PC-9 (cell line): ENCODE measurements at regions not wholly inside any gene's neighbourhood (a gene's known extent, or its start where the extent isn't known, plus 50 kb on each side); places are given as distances from the start of the nearest gene placed in this dataset.
"Not testable (repeated sequence)": the region's sequence is repeated elsewhere in the genome, so short reads cannot be mapped to it uniquely, and the experiment has no call there.

Source experiments
- BruUV-seq: library from RNA; stranded (reverse); fragments of 400-500 nt; replicated peaks from 2 replicates; lab custom pipeline; 2021; lab: Mats Ljungman, UMichigan
- CTCF ChIA-PET: fragments of 300-600 bp; sonication (Branson Sonifier 250); formaldehyde crosslinking; loops from one replicate; lab custom pipeline; 2022; ENCODE audit warnings: antibody characterized with exemption; lab: Charles Lee
- POLR2A ChIA-PET: fragments of 300-600 bp; sonication (Branson Sonifier 250); formaldehyde crosslinking; loops from one replicate; lab custom pipeline; 2022; ENCODE audit warnings: antibody characterized with exemption; ENCODE audit not compliant: unreplicated experiment; lab: Charles Lee
- DNase-seq, 2 experiments: peaks; one replicate each; pipeline versions ENCODE4 v3.0.0 to v3.0.0-alpha.2; 2015 to 2022; ENCODE audit warnings: mixed read lengths in 1 of 2
- H2AFZ ChIP-seq: fragments of 200-600 bp; sonication (generic); 2 replicates; pipeline ENCODE4 v1.8.1; 2017; ENCODE audit warnings: antibody characterized with exemption
- H3F3A ChIP-seq: fragments of 200-600 bp; sonication (generic); 2 replicates; pipeline ENCODE4 v1.8.1; 2017; ENCODE audit warnings: antibody characterized with exemption, mild to moderate bottlenecking, low read depth; ENCODE audit not compliant: insufficient read depth
- H3K27ac ChIP-seq: fragments of 200-600 bp; sonication (generic); 2 replicates; pipeline ENCODE4 v1.6.1; 2016; ENCODE audit warnings: mixed run types
- H3K27me3 ChIP-seq: fragments of 200-600 bp; sonication (generic); 2 replicates; pipeline ENCODE4 v1.6.1; 2016; ENCODE audit warnings: low read depth, mixed run types; ENCODE audit not compliant: insufficient read depth
- H3K36me3 ChIP-seq: fragments of 200-600 bp; sonication (generic); 2 replicates; pipeline ENCODE4 v1.6.1; 2016; ENCODE audit warnings: low read depth, mixed run types
- H3K4me1 ChIP-seq: fragments of 200-600 bp; sonication (generic); replicated peaks from 2 replicates; pipeline ENCODE4 v1.6.1; 2016; ENCODE audit warnings: mixed run types; ENCODE audit not compliant: insufficient read depth
- H3K4me2 ChIP-seq: fragments of 200-600 bp; sonication (generic); 2 replicates; pipeline ENCODE4 v1.6.1; 2017; ENCODE audit warnings: mixed run types
- H3K4me3 ChIP-seq: fragments of 200-600 bp; sonication (generic); 2 replicates; pipeline ENCODE4 v1.6.1; 2016; ENCODE audit warnings: mixed run types
- H3K79me2 ChIP-seq: fragments of 200-600 bp; sonication (generic); 2 replicates; pipeline ENCODE4 v1.6.1; 2017; ENCODE audit warnings: low read depth, mixed run types
- H3K9me2 ChIP-seq: fragments of 200-600 bp; sonication (generic); 2 replicates; pipeline ENCODE4 v1.8.1; 2017; ENCODE audit warnings: mild to moderate bottlenecking; ENCODE audit not compliant: insufficient read depth
- H3K9me3 ChIP-seq: fragments of 200-600 bp; sonication (generic); 2 replicates; pipeline ENCODE4 v1.8.1; 2016; ENCODE audit warnings: low read depth; ENCODE audit not compliant: insufficient read depth
- H4K20me1 ChIP-seq: fragments of 200-600 bp; sonication (generic); 2 replicates; pipeline ENCODE4 v1.8.1; 2017; ENCODE audit not compliant: insufficient read depth
- EZH2 ChIP-seq: fragments of 200-600 bp; sonication (generic); IDR thresholded peaks from 2 replicates; pipeline ENCODE4 v1.8.0; 2017; ENCODE audit warnings: antibody characterized with exemption, low read depth
- intact Hi-C: fragments of 100-400 bp; cut with micrococcal nuclease; formaldehyde crosslinking; loops from one replicate; pipeline ENCODE4 v1.10.0; 2022; ENCODE audit not compliant: unreplicated experiment
- TF ChIP-seq, protein P1 (sequence below): fragments of 200-600 bp; sonication (generic); conservative IDR thresholded peaks from 2 replicates; pipeline ENCODE4 v1.6.1; 2017; ENCODE audit warnings: mixed run types, antibody characterized with exemption, mild to moderate bottlenecking, moderate library complexity

GRCh38 chr5:108461628-108462367 lies 79.9 kb upstream of the FBXL17 start:
- Histone ChIP-seq H3K36me3 (no peaks in the 10 kb centered on the region), H2AFZ (no peak overlapping the region), H3K79me2 (no peaks in the 10 kb centered on the region), H3K4me1 (no peaks in the 10 kb centered on the region), H3F3A (no peaks in the 10 kb centered on the region), H4K20me1 (no peaks in the 10 kb centered on the region), H3K4me2 (no peak overlapping the region), H3K27me3 (no peaks in the 10 kb centered on the region), H3K9me2 (no peaks in the 10 kb centered on the region), H3K9me3 (no peaks in the 10 kb centered on the region), H3K27ac (no peak overlapping the region), H3K4me3 (no peak overlapping the region)
- no peak for DNase-seq
- intact Hi-C loops: no loop called here
- ChIA-PET POLR2A (no interaction called here), CTCF (no interaction called here)
- no peak for TF ChIP-seq EZH2
- TF ChIP-seq, protein P1, sequence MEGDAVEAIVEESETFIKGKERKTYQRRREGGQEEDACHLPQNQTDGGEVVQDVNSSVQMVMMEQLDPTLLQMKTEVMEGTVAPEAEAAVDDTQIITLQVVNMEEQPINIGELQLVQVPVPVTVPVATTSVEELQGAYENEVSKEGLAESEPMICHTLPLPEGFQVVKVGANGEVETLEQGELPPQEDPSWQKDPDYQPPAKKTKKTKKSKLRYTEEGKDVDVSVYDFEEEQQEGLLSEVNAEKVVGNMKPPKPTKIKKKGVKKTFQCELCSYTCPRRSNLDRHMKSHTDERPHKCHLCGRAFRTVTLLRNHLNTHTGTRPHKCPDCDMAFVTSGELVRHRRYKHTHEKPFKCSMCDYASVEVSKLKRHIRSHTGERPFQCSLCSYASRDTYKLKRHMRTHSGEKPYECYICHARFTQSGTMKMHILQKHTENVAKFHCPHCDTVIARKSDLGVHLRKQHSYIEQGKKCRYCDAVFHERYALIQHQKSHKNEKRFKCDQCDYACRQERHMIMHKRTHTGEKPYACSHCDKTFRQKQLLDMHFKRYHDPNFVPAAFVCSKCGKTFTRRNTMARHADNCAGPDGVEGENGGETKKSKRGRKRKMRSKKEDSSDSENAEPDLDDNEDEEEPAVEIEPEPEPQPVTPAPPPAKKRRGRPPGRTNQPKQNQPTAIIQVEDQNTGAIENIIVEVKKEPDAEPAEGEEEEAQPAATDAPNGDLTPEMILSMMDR: no peak
- no TSS peak for BruUV-seq

DNA sequence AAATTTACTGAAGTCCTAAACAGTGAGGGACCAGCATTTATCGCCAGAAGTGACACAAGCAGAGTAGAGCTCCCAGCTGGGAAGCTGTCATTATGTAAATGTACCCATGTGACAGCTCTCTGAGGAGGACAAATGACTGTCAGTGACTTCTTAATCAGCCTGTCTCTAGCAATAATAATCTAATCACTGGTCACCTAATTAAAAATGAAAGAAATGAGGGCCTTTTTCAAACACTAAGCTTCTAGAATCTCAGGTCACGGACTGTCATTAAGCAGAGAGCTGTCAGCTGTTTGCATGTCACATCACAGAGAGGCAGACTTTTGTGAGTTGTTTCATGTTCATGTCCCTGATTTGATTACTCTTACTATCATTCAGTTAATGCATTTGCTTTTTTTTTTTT lies 77.9 kb upstream of the FBXL17 start:
- intact Hi-C loops: no loop called here
- ChIA-PET CTCF (no interaction called here), POLR2A (no interaction called here)
- no peaks in the 10 kb centered on the region for H3K27me3 ChIP-seq
- H2AFZ ChIP-seq: no peak overlapping the region
- no peaks in the 10 kb centered on the region for H3K79me2 ChIP-seq
- TF ChIP-seq EZH2: no peak
- TF ChIP-seq, protein P1: no peak
- H3K4me3 ChIP-seq: no peak overlapping the region
- no peaks in the 10 kb centered on the region for H3K9me2 ChIP-seq
- no peaks in the 10 kb centered on the region for H4K20me1 ChIP-seq
- H3K36me3 ChIP-seq: no peaks in the 10 kb centered on the region
- no TSS peak for BruUV-seq
- H3K27ac ChIP-seq: no peak overlapping the region
- no peak for DNase-seq
- no peak overlapping the region for H3K4me2 ChIP-seq
- no peaks in the 10 kb centered on the region for H3K9me3 ChIP-seq
- no peaks in the 10 kb centered on the region for H3F3A ChIP-seq
- no peaks in the 10 kb centered on the region for H3K4me1 ChIP-seq

GRCh38 chr5:108451269-108451668 lies 69.4 kb upstream of the FBXL17 start:
- no peak overlapping the region for H3K4me2 ChIP-seq
- H2AFZ ChIP-seq: 0 out of 2 replicates have a peak overlapping the region, but pooled peaks have one; percentile 4
- H3K79me2 ChIP-seq: no peaks in the 10 kb centered on the region
- no peaks in the 10 kb centered on the region for H3K9me2 ChIP-seq
- no peaks in the 10 kb centered on the region for H3K27me3 ChIP-seq
- H3K27ac ChIP-seq: no peak overlapping the region
- DNase-seq: no peak
- POLR2A ChIA-PET: interaction anchor here (0.6 kb wide), 1 partner anchor 216 kb away, joined by 3 read pairs; no protein-coding TSS in a partner anchor
- H4K20me1 ChIP-seq: no peaks in the 10 kb centered on the region
- no peak overlapping the region for H3K4me3 ChIP-seq
- H3K4me1 ChIP-seq: no peaks in the 10 kb centered on the region
- CTCF ChIA-PET: no interaction called here
- 0 out of 2 replicates have a peak, but pooled peaks cover 3% of the 10 kb centered on the region for H3K9me3 ChIP-seq
- TF ChIP-seq, protein P1: peak; percentile 41
- TF ChIP-seq EZH2: no peak
- no TSS peak for BruUV-seq
- no peaks in the 10 kb centered on the region for H3K36me3 ChIP-seq
- no peaks in the 10 kb centered on the region for H3F3A ChIP-seq
- intact Hi-C loops: no loop called here

DNA sequence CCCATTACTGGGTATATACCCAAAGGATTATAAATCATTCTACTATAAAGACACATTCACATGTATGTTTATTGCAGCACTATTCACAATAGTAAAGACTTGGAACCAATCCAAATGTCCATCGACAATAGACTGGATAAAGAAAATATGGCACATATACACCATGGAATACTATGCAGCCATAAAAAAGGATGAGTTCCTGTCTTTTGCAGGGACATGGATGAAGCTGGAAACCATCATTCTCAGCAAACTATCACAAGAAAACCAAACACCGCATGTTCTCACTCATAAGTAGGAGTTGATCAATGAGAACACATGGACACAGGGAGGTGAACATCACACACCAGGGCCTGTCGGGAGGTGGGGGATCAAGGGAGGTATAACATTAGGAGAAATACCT lies 62.2 kb upstream of the FBXL17 start:
- intact Hi-C loops, H3K79me2 ChIP-seq, CTCF ChIA-PET, H3F3A ChIP-seq, H3K9me2 ChIP-seq, DNase-seq, H3K27me3 ChIP-seq, H3K4me2 ChIP-seq, H2AFZ ChIP-seq, H3K27ac ChIP-seq, H3K4me1 ChIP-seq, H3K4me3 ChIP-seq, H4K20me1 ChIP-seq, BruUV-seq, H3K36me3 ChIP-seq, H3K9me3 ChIP-seq, POLR2A ChIA-PET: not testable (repeated sequence)

- H3K9me2 ChIP-seq, H3K4me1 ChIP-seq, H3K4me3 ChIP-seq, POLR2A ChIA-PET, H3F3A ChIP-seq, H2AFZ ChIP-seq, H3K79me2 ChIP-seq, BruUV-seq, H4K20me1 ChIP-seq, intact Hi-C loops, CTCF ChIA-PET, H3K36me3 ChIP-seq, H3K4me2 ChIP-seq, DNase-seq, H3K9me3 ChIP-seq, H3K27ac ChIP-seq, H3K27me3 ChIP-seq: not testable (repeated sequence)
Measured at GRCh38 chr5:108442063-108442651, 60.3 kb upstream of the FBXL17 start.
